Activated naive CD8-positive, alpha-beta T cell treated with anti-CD3 and anti-CD28 coated beads for 36 hours (primary cell): ENCODE measurements at regions not wholly inside any gene's neighbourhood (a gene's known extent, or its start where the extent isn't known, plus 50 kb on each side); places are given as distances from the start of the nearest gene placed in this dataset.

Experiments used
- DNase-seq: peaks from one replicate; pipeline ENCODE4 v3.0.0; 2021
- H3K27ac Mint-ChIP-seq: one replicate; pipeline ENCODE4 v1.8.0; 2022; ENCODE audit warnings: mild to moderate bottlenecking, moderate library complexity, mixed read lengths
- H3K27me3 Mint-ChIP-seq: one replicate; pipeline ENCODE4 v1.8.0; 2022; ENCODE audit warnings: mild to moderate bottlenecking, mixed read lengths
- H3K36me3 Mint-ChIP-seq: one replicate; pipeline ENCODE4 v1.8.0; 2021; ENCODE audit warnings: mild to moderate bottlenecking, mixed read lengths
- H3K4me1 Mint-ChIP-seq: one replicate; pipeline ENCODE4 v1.8.0; 2021; ENCODE audit warnings: mixed read lengths
- H3K4me3 Mint-ChIP-seq: one replicate; pipeline ENCODE4 v1.8.0; 2022; ENCODE audit warnings: mild to moderate bottlenecking, moderate library complexity, mixed read lengths
- H3K9me3 Mint-ChIP-seq: one replicate; pipeline ENCODE4 v1.8.0; 2022; ENCODE audit warnings: mixed read lengths

DNA sequence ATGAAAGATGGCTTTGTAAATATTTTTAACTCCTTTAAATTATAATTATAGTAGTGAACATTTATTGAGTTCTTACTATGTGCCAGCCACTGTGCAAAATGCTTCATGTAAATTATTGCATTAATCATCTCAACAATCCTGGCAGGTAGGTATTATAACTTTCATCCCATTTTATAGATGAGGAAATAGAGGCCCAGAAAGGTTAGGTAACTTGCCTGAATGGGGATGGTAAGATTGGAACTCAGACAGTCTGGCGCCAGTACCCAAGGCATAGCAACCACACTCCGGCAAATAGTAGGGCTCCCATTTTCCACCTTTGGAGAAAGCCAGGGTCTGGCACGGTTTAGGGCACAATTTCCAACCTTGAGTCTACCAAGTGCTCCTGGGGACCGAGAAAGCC lies 129.8 kb downstream of the VEGFA start:
- H3K27me3 Mint-ChIP-seq, result no peaks in the 10 kb centered on the region
- H3K9me3 Mint-ChIP-seq, result peaks cover 3% of the 10 kb centered on the region
- DNase-seq, result no peak
- no peaks in the 10 kb centered on the region for H3K4me1 Mint-ChIP-seq
- H3K27ac Mint-ChIP-seq, result no peak overlapping the region
- no peaks in the 10 kb centered on the region for H3K36me3 Mint-ChIP-seq
- no peak overlapping the region for H3K4me3 Mint-ChIP-seq

DNA sequence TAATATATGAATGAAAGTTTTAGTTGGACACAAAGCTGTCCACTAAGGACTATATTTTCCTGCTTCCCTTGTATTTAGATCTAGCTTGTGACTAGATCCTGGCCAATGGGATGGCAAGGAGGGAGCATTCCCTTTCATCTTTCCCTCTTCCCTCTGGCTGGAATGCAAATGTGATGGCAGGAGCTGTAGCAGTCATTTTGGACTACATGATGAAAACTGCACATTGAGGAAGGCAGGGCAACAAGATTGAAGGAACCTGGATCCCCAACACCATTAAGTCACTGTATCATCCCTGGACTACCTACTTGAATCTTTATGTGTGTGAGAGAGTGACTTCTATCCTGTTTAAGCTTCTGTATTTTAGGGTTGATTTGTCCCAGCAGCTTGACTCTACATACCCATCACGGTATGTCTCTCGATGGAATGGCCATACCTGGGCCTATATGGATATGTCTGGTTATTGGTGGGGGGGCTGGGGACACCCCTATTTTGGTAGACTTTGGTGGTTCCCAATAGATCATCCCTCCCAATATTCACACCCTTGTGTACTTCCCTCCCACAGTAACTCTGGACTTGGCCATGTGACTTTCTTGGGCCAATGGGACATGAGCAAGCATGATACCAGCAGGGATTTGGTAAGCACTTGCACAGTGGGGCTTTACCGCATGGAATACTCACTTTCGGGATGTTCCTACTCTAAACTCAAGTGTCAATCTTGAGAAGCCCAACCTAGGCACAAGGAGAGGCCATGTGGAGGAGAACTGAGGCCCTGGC lies 128.5 kb downstream of the VEGFA start:
- no peak overlapping the region for H3K27ac Mint-ChIP-seq
- no peaks in the 10 kb centered on the region for H3K4me1 Mint-ChIP-seq
- H3K27me3 Mint-ChIP-seq, result no peaks in the 10 kb centered on the region
- no peaks in the 10 kb centered on the region for H3K36me3 Mint-ChIP-seq
- no peak for DNase-seq
- H3K4me3 Mint-ChIP-seq, result no peak overlapping the region
- H3K9me3 Mint-ChIP-seq, result peaks cover 3% of the 10 kb centered on the region

DNA sequence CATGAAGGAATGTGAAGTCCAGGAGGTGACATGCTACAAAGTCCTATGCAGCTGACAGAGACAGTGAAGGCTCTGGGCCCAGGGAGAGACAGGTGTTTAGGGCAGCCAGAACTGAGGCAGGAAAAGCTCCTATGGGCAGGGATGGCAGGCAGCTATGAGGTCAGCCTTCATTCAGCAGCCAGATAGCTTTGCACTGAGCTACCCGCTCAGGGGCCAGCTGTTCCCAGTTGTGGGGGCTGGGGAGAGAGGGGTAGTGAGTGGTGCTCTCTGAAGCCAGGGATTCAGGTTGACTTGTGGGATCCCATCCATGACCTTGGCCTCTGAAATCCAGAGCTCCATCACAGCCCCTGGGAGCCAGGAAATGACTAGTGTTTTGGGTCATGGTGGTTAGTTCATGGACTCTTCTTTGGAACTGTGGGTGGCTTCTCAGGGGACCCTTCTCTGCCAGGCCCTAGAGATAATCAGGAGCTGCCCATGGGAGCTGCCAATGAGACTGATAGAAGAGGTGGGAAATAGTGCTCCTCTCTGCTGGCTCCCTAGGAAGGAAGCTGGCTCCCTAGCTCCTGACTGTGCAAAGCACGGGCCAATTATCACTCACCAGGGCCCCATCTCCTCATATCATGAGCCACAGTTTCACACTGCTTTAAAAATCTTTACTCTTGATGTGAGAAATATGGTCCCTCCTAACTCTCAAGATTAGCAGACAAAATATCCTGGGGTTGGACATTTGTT lies 127.7 kb downstream of the VEGFA start:
- Mint-ChIP-seq H3K27me3 (no peaks in the 10 kb centered on the region), H3K36me3 (no peaks in the 10 kb centered on the region), H3K9me3 (peaks cover 3% of the 10 kb centered on the region), H3K4me1 (no peaks in the 10 kb centered on the region), H3K4me3 (no peak overlapping the region), H3K27ac (no peak overlapping the region)
- no peak for DNase-seq

DNA sequence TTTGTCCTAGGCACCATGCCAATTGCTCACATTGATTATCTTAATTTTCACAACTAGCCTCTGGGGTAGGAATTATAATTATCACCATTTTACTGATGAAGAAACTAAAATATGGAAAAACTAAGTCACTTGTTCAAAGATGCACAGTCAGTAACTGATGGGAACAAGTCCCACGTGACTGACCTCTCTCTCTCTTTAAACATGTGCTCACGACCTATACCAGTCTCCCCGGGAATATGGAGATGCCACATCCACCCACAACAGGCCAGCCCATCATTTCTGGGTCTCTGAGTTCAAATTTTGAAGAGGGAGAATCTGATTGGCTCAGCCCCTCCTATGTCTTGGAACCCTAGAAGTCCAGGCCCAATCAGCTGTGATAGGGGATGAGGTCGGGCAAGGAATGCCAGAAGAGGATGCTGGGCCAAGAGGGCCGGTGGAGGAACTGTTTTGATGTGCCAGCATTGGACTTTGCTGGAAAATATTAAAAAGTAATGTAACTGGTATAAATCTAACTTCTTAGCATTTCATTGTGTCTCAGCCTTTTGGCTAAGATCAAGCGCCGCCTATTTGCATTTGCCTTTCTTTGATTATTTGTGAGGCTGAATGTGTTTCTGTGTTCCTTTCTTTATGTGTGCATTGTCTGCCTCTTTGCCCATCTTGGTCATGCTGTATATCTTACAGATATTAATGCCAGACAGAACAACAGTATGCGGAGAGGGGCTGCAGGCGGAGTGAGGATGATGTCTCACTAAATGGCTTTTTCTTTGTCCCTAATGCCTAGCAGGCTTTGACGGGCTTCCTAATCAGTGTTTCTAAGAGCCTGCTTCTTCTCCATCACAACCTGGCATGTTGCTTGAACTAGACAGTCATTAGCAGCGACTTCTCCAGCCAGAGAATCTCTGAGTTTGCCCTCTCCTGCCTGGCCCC lies 126.6 kb downstream of the VEGFA start:
- Mint-ChIP-seq H3K4me3 (no peak overlapping the region), H3K27ac (no peak overlapping the region), H3K9me3 (peaks cover 3% of the 10 kb centered on the region), H3K36me3 (no peaks in the 10 kb centered on the region), H3K4me1 (no peaks in the 10 kb centered on the region), H3K27me3 (peaks cover 7% of the 10 kb centered on the region)
- no peak for DNase-seq

DNA sequence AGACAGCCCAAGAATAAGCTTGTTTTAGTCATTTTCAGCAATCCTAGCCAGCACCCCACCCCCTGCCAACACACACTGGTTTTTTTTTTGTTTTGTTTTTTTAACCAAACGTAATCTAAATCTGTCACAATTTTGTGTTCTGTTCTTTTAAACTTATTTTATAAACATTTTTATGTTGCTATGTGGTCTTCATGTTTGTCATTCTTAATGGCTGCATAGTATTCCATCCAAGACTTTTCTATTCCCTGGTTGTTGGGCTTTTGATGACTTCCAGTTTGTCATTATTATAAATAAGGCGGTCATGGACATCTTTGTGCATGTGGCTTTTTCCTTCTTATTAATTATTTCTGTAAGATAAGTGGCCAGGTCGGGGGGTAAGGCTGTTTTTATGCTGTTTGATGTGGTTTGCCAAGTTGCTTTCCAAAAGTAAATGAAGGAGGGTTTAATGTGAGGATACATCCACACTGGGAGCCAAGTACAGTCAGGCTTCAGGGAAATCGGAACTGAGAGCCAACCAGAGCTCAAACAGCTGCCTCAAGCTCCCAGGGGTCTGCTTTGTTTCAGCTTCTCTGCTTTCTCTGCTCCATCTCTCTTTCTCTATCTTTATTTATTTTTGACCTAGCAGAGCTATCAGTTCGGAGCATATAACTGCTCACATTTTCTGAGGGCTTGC lies 125.8 kb downstream of the VEGFA start:
- H3K27me3 Mint-ChIP-seq, result peaks cover 15% of the 10 kb centered on the region
- peaks cover 3% of the 10 kb centered on the region for H3K9me3 Mint-ChIP-seq
- no peak overlapping the region for H3K4me3 Mint-ChIP-seq
- H3K36me3 Mint-ChIP-seq, result no peaks in the 10 kb centered on the region
- peaks cover 4% of the 10 kb centered on the region for H3K4me1 Mint-ChIP-seq
- DNase-seq, result no peak
- H3K27ac Mint-ChIP-seq, result no peak overlapping the region

DNA sequence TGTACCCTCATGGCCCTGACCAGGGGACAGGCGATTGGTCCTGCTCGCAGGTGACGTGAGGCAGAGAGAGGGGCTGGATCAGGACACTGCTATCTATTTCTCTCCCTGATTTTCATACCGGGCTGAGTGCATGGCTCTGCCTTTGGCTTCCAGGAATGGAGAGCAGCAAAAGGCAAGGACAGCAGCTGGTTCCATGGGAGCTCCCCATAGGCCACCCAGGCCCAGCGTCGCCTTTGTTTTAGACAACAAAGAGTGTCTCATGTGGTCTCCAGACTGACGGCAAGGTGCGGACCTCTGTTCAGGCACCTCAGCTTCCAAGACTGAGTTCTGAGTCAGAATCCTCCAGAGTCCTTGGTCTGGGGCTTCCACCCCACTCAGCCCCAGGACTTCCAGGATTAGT lies 123.1 kb downstream of the VEGFA start:
- H3K4me1 Mint-ChIP-seq, result peaks cover 8% of the 10 kb centered on the region
- H3K36me3 Mint-ChIP-seq, result no peaks in the 10 kb centered on the region
- no peak overlapping the region for H3K4me3 Mint-ChIP-seq
- no peak overlapping the region for H3K27ac Mint-ChIP-seq
- no peaks in the 10 kb centered on the region for H3K9me3 Mint-ChIP-seq
- no peak for DNase-seq
- H3K27me3 Mint-ChIP-seq, result peaks cover 37% of the 10 kb centered on the region

DNA sequence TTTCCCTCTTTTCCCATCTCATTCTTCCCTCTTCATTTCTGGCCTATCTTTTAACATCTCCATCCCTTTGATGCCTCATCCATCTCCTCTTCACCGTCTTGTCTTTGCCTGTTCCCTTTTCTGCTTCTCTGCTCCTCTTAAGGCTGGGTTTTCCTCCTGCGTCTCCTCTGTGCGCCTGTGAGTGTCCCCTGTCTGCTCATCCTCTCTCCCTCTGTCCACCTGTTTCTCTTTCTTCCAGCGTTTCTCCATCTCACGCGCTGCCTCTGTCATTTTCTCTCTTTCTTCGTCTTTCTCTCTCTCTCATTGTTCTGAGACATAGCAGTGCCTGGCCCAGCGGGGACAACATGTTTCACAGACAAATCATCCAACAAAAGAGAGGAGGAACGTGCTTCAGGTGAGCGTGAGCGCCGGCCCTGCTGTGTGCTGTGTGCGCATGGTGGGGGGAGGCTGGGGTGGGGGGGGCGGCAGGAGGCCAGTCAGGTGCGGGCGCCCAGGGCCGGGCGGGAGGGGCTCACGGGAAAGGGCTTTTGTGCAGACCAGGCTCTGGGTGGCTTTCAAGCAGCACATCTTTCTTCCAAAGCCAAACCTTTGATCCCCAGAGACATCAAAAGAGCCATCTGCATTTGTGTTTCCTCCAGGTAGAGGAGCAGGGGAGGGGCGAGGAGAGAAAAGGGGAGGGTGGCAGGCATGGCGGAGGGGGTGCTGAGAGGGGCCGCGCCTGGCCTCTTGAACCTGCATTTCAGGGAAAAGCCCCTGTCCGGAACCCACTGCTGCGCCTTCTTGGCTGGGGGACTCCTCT lies 121.3 kb downstream of the VEGFA start:
- no peak for DNase-seq
- Mint-ChIP-seq H3K27ac (no peak overlapping the region), H3K9me3 (no peaks in the 10 kb centered on the region), H3K4me3 (no peak overlapping the region), H3K27me3 (peaks cover 37% of the 10 kb centered on the region), H3K36me3 (no peaks in the 10 kb centered on the region), H3K4me1 (peaks cover 8% of the 10 kb centered on the region)

DNA sequence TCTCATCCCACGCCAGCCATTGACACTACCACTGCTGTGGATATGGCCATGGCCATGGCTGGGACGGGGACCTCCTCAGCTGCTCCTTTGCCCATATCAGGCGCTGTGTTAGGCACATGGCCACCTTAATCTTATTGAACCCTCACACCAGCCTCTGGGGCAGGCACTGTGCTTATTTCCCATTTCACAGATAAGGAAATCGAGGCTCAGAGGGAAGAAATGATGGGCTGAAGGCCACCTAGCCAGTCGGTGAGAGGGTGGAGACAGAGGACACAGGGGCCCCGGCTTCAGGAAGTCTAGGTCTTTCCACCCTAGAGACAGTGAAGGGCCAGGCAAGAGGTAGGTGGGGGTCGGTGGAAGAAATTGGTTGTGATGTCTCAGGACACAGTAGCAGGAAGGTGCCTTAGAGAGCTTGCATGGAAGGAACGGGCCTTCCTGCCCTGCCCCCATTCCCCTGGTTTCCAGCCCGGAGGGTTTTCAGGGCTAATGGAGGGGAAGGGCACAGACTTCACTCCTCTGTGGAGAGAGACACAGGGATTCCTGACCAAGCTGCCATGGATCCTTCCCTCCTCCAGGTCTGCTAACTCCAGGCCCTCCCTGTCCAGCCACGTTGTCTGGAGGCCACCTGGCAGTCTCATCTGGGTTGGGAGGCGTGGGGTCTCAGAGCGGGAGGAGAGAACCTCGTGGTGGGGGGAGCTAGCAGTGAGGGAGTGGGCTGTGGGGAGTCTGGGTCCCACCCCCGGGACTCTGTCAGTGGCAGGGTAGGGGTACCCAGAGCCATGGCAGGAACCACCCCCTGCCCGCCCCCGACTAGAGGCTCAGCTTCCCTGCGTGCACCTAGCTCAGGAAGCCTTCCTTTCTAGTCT lies 120.4 kb downstream of the VEGFA start:
- Mint-ChIP-seq H3K4me1 (peaks cover 8% of the 10 kb centered on the region), H3K4me3 (no peak overlapping the region), H3K36me3 (no peaks in the 10 kb centered on the region), H3K27ac (no peak overlapping the region), H3K27me3 (peaks cover 37% of the 10 kb centered on the region), H3K9me3 (no peaks in the 10 kb centered on the region)
- no peak for DNase-seq

DNA sequence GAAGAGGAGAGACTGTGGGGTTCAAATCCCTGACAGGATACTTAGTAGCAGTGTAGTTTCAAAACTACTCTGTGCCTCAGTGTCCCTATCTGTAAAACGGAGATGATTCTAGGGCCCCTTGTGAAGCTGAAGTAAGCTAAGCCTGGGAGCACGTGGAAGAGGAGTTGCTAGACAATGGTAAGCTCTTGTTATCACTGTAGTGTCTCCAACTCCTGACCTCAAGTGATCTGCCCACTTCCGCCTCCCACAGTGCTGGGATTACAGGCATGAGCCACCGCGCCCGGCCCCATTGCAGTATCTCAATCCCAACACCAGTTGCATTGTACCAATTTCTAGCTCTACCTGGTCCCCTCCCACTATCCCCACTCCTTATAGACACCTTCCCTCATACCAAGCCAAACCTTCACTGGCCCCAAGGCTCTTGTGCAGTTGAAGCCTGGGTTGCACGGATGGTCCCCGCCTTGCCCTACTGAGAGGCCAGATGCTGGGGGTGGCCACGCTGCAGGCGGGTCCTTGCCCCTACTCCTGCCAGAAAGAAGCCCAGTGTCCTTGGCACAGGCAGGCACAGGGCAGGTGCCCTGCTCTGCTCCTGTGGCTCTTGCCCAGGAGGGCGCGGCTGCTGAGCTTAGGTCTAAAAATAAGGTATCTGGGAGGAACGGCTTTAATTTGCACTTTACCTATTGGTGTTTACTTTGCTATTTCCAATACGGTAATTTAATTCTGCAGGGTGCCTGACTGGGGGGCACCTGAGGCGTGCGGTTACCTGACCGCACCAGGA lies 118.1 kb downstream of the VEGFA start:
- peaks cover 8% of the 10 kb centered on the region for H3K4me1 Mint-ChIP-seq
- DNase-seq, result no peak
- no peaks in the 10 kb centered on the region for H3K36me3 Mint-ChIP-seq
- no peaks in the 10 kb centered on the region for H3K9me3 Mint-ChIP-seq
- H3K27ac Mint-ChIP-seq, result no peak overlapping the region
- H3K4me3 Mint-ChIP-seq, result no peak overlapping the region
- peaks cover 37% of the 10 kb centered on the region for H3K27me3 Mint-ChIP-seq

DNA sequence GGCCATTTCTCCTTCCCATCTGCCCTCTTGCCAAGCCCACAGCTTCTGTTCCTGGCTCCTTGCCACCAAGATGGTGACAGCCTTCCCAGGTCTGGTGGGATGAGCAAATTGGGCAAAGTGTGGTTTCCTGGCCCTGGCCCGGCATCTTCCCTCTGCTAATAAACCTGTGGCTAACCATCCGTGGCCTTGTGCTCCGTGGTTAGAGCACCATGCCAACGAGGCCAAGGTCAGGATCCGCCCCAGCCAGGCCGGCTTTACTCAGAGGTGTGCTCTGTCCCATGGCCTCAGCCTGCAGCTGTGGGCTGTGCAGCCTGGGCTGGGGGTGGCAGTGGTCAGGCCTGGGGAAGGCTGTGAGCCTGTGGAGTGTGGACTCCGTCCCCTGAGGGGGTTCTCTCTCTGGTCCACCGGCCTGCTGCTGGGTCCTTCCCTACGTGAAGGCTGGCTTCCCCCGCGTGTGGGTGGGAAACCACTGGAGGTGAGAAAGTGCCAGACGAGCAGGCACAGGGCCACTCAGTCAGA lies 117.4 kb downstream of the VEGFA start:
- H3K36me3 Mint-ChIP-seq, result no peaks in the 10 kb centered on the region
- no peak overlapping the region for H3K27ac Mint-ChIP-seq
- H3K4me3 Mint-ChIP-seq, result no peak overlapping the region
- no peak for DNase-seq
- no peaks in the 10 kb centered on the region for H3K9me3 Mint-ChIP-seq
- H3K4me1 Mint-ChIP-seq, result peaks cover 8% of the 10 kb centered on the region
- peaks cover 36% of the 10 kb centered on the region for H3K27me3 Mint-ChIP-seq

DNA sequence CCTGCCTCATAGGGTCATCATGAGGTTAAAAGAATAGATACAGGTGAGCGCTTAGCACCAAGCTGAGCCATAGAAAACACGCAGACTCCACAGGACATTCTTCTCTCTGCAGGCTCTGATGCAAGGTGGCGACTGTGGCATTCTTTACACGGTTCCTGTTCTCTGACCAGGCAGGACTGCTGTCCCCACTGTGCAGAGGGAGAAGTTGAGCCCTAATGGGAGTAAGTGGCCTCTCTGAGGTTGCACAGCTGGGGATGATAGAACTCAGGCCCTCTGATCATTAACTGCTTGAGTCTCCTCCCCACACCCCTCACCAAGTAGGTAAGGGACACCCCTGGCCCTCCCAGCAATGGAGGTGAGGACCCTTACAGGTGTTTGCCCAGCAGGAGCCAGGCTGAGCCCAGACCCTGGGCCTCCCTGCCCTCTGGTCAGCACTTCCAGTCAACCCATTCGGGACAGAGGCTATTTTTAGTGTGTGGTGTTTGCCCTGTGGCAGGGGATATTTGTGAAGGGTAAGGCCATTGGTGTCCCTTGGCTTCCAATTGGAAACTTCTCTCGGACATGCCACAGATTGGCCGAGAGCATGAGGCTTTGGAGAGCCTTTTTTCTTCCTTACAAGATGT lies 116.8 kb downstream of the VEGFA start:
- DNase-seq, result no peak
- H3K27me3 Mint-ChIP-seq, result peaks cover 33% of the 10 kb centered on the region
- no peak overlapping the region for H3K4me3 Mint-ChIP-seq
- no peaks in the 10 kb centered on the region for H3K9me3 Mint-ChIP-seq
- no peak overlapping the region for H3K27ac Mint-ChIP-seq
- H3K36me3 Mint-ChIP-seq, result no peaks in the 10 kb centered on the region
- peaks cover 8% of the 10 kb centered on the region for H3K4me1 Mint-ChIP-seq

DNA sequence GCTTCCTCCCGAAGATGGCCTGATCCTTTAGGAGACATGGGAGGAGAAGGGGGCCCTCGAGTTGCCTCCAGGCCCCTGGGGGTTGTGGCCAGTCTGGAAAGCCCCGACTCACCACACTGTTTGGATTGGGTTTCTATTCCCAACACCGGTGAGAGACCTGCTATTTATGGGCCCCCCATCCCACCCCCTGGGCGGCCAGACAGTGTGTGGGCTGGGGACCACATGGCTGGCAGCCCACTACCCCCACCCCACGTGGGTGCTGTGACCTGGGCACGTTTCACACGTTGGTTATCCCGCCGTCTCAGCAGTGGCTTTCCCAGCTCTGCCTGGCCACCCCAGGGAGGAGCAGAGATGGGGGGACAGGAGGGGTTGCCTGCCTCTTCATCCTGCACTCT lies 116.1 kb downstream of the VEGFA start:
- Mint-ChIP-seq H3K27me3 (peaks cover 25% of the 10 kb centered on the region), H3K36me3 (no peaks in the 10 kb centered on the region), H3K27ac (no peak overlapping the region), H3K4me3 (no peak overlapping the region), H3K4me1 (peaks cover 6% of the 10 kb centered on the region), H3K9me3 (no peaks in the 10 kb centered on the region)
- no peak for DNase-seq
